Fibroblast of lung (primary cell): ENCODE measurements at regions not wholly inside any gene's neighbourhood (a gene's known extent, or its start where the extent isn't known, plus 50 kb on each side); places are given as distances from the start of the nearest gene placed in this dataset.

ENCODE experiments used
- DNase-seq, 2 donors: peaks; one replicate each; pipeline versions ENCODE4 v3.0.0 to v3.0.0-alpha.2; 2010; ENCODE audit warnings: low read depth in 2 of 2
- H2AFZ ChIP-seq: 2 replicates; pipeline ENCODE4 v1.5.1; 2012; ENCODE audit warnings: low read length, control low read depth, inconsistent platforms
- H3K27ac ChIP-seq: 2 replicates; pipeline ENCODE4 v1.5.1; 2011; ENCODE audit warnings: low read length, control low read depth; ENCODE audit not compliant: insufficient read depth
- H3K27me3 ChIP-seq: 2 replicates; pipeline ENCODE4 v1.5.1; 2011; ENCODE audit warnings: mild to moderate bottlenecking, low read length; ENCODE audit not compliant: control insufficient read depth, insufficient read depth
- H3K36me3 ChIP-seq: 2 replicates; pipeline ENCODE4 v1.5.1; 2011; ENCODE audit warnings: low read length; ENCODE audit not compliant: control insufficient read depth, insufficient read depth
- H3K4me1 ChIP-seq: 2 replicates; pipeline ENCODE4 v1.5.1; 2011; ENCODE audit warnings: low read length; ENCODE audit not compliant: control insufficient read depth, insufficient read depth; ENCODE audit errors: extremely low read depth
- H3K4me2 ChIP-seq: 2 replicates; pipeline ENCODE4 v1.5.1; 2011; ENCODE audit warnings: low read length, control low read depth; ENCODE audit not compliant: insufficient read depth; ENCODE audit errors: extremely low read depth
- H3K4me3 ChIP-seq, 4 experiments: fragments of 200-600 bp in 1 of 4; sonication (generic) in 1 of 4; replicated peaks in 1 of 4; 2 replicates each; pipeline ENCODE4 v1.5.1; 2011 to 2016; ENCODE audit warnings: low read length in 4 of 4, low read depth in 3 of 4, mild to moderate bottlenecking in 3 of 4, control low read depth in 2 of 4, inconsistent platforms in 1 of 4, mixed read lengths in 1 of 4; ENCODE audit not compliant: insufficient read depth in 1 of 4; ENCODE audit errors: control extremely low read depth in 1 of 4
- H3K79me2 ChIP-seq: 2 replicates; pipeline ENCODE4 v1.5.1; 2012; ENCODE audit warnings: mild to moderate bottlenecking, low read length, inconsistent platforms; ENCODE audit not compliant: control insufficient read depth, insufficient read depth
- H3K9ac ChIP-seq: 2 replicates; pipeline ENCODE4 v1.5.1; 2011; ENCODE audit warnings: mild to moderate bottlenecking, low read length, control low read depth; ENCODE audit not compliant: insufficient read depth
- H3K9me3 ChIP-seq: 2 replicates; pipeline ENCODE4 v1.5.1; 2012; ENCODE audit warnings: low read depth, low read length; ENCODE audit not compliant: control insufficient read depth, insufficient read depth
- H4K20me1 ChIP-seq: 2 replicates; pipeline ENCODE4 v1.5.1; 2011; ENCODE audit warnings: low read length; ENCODE audit not compliant: control insufficient read depth, insufficient read depth; ENCODE audit errors: extremely low read depth
- EZH2 ChIP-seq: IDR thresholded peaks from 2 replicates; pipeline ENCODE4 v1.5.1; 2012; ENCODE audit warnings: low read length, control low read depth, mild to moderate bottlenecking; ENCODE audit errors: missing control alignments
- TF ChIP-seq, protein P1 (sequence below), 2 donors: IDR thresholded peaks in 1 of 2; conservative IDR thresholded peaks in 1 of 2; 1 replicate in 1 of 2; 2 replicates in 1 of 2; pipeline ENCODE4 v1.5.1; 2011 to 2012; ENCODE audit warnings: low read length in 2 of 2, control low read depth in 1 of 2, inconsistent platforms in 1 of 2, low read depth in 1 of 2, mild to moderate bottlenecking in 1 of 2

DNA sequence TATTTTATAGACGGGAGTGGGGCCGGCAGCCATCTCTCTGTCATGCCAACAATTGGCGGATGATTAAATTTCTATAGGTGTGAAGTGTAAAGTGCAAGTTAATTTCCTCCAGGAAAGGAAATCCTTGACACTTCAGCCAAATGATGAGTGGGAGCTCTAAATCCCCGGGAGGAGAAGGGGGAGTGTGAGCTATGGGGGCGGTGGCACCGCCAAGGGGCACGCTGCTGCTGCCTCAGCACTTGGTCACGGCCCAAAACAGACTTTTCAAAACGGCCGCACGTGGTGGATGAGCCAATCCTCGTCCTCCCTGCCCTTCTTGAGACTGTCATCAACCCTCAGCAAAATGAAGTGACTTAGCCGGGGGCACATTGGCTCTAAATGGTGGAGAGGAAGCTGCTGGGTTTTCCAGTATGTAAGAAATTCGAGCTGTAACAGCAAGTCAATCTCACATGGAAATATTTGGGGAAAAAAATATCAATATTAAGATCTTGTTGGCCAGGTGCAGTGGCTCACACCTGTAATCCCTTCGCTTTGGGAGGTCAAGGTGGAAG lies 200.8 kb downstream of the TFCP2L1 start:
- Histone ChIP-seq H3K4me2 (no peak overlapping the region), H2AFZ (no peak overlapping the region), H3K27me3 (peaks cover 13% of the 10 kb centered on the region), H3K79me2 (no peaks in the 10 kb centered on the region), H3K27ac (no peak overlapping the region), H3K4me1 (no peaks in the 10 kb centered on the region), H3K9ac (no peak overlapping the region), H4K20me1 (no peaks in the 10 kb centered on the region), H3K9me3 (no peaks in the 10 kb centered on the region), H3K36me3 (no peaks in the 10 kb centered on the region), H3K4me3 (no peak overlapping the region)
- DNase-seq = no peak
- TF ChIP-seq, protein P1, sequence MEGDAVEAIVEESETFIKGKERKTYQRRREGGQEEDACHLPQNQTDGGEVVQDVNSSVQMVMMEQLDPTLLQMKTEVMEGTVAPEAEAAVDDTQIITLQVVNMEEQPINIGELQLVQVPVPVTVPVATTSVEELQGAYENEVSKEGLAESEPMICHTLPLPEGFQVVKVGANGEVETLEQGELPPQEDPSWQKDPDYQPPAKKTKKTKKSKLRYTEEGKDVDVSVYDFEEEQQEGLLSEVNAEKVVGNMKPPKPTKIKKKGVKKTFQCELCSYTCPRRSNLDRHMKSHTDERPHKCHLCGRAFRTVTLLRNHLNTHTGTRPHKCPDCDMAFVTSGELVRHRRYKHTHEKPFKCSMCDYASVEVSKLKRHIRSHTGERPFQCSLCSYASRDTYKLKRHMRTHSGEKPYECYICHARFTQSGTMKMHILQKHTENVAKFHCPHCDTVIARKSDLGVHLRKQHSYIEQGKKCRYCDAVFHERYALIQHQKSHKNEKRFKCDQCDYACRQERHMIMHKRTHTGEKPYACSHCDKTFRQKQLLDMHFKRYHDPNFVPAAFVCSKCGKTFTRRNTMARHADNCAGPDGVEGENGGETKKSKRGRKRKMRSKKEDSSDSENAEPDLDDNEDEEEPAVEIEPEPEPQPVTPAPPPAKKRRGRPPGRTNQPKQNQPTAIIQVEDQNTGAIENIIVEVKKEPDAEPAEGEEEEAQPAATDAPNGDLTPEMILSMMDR (conservative IDR thresholded peaks at IDR 0.05 in 1 of 2, IDR thresholded peaks at IDR 0.05 in 1 of 2; ENCODE audit: low read depth in 1 of 2, low read length in 2 of 2) = no peak
- no peak for TF ChIP-seq EZH2

DNA sequence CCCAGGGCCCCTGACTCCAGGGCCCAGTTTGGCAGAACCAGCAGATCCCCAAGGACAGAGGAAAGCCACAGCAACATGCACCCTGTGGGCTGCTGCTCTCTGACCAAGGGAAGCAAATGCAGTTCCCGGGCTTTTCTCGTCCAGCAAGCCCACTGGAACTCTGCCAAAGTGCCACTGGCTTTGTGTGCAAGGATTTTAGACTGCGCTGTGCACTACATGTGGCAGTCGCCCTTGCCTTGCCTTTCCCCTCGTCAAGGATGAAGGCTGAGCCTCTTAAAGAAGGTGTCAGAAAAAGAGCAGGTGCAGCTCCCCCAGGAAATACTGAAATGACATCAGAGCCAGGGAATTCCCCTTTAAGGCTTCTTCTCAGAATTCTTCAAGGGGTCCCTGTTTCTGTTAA lies 199.2 kb downstream of the TFCP2L1 start:
- no peak overlapping the region for H3K4me3 ChIP-seq
- H2AFZ ChIP-seq = no peak overlapping the region
- H3K4me1 ChIP-seq = no peaks in the 10 kb centered on the region
- no peak for DNase-seq
- H3K9ac ChIP-seq = no peak overlapping the region
- H4K20me1 ChIP-seq = no peaks in the 10 kb centered on the region
- no peak overlapping the region for H3K4me2 ChIP-seq
- no peaks in the 10 kb centered on the region for H3K79me2 ChIP-seq
- H3K9me3 ChIP-seq = no peaks in the 10 kb centered on the region
- no peak for TF ChIP-seq EZH2
- TF ChIP-seq, protein P1 (conservative IDR thresholded peaks at IDR 0.05 in 1 of 2, IDR thresholded peaks at IDR 0.05 in 1 of 2; ENCODE audit: low read depth in 1 of 2, low read length in 2 of 2) = no peak
- no peak overlapping the region for H3K27ac ChIP-seq
- H3K36me3 ChIP-seq = no peaks in the 10 kb centered on the region
- H3K27me3 ChIP-seq = peaks cover 13% of the 10 kb centered on the region

DNA sequence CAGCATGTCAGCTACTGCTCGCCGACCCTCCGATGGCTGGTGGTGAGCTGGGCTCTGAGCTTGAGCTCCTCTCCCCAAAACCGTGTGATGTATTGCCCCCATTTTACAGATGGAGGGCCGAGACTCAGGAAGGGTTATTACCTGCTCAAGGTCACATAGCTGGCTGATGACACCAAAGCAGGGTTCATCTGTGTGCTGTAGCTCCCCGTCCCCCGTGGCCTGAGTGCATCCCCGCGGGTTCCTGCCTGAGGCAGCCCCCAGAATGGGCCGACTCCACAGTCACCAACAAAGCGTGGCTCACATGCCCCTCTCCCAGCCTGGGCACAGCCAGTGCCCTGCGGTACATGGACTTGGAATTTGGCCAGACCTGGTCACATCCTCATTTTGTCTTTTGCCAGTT lies 198.6 kb downstream of the TFCP2L1 start:
- Histone ChIP-seq H3K9ac (no peak overlapping the region), H3K36me3 (no peaks in the 10 kb centered on the region), H3K27ac (no peak overlapping the region), H3K4me2 (no peak overlapping the region), H2AFZ (no peak overlapping the region), H3K4me1 (no peaks in the 10 kb centered on the region), H3K79me2 (no peaks in the 10 kb centered on the region), H3K9me3 (no peaks in the 10 kb centered on the region), H3K27me3 (peaks cover 13% of the 10 kb centered on the region), H3K4me3 (no peak overlapping the region), H4K20me1 (no peaks in the 10 kb centered on the region)
- no peak for DNase-seq
- no peak for TF ChIP-seq EZH2
- TF ChIP-seq, protein P1 (conservative IDR thresholded peaks at IDR 0.05 in 1 of 2, IDR thresholded peaks at IDR 0.05 in 1 of 2; ENCODE audit: low read depth in 1 of 2, low read length in 2 of 2) = no peak
